Neural progenitor cell (in vitro differentiated cells): ENCODE measurements at regions not wholly inside any gene's neighbourhood (a gene's known extent, or its start where the extent isn't known, plus 50 kb on each side); places are given as distances from the start of the nearest gene placed in this dataset.
A peak's percentile ranks its signal among the peaks of the same experiment; 100 is the strongest.

ENCODE experiments used
- DNase-seq: peaks from one replicate; pipeline ENCODE4 v3.0.0-alpha.2; 2016; ENCODE audit warnings: low spot score
- H2AFZ ChIP-seq: fragments of 200-600 bp; sonication (generic); replicated peaks from 2 replicates; pipeline ENCODE4 v1.6.1; 2016; ENCODE audit warnings: antibody characterized with exemption
- H3F3A ChIP-seq: fragments of 200-600 bp; sonication (generic); 2 replicates; pipeline ENCODE4 v1.6.1; 2016; ENCODE audit warnings: antibody characterized with exemption, low read depth
- H3K27ac ChIP-seq: fragments of 200-600 bp; sonication (generic); 2 replicates; pipeline ENCODE4 v1.5.1; 2016; ENCODE audit warnings: mild to moderate bottlenecking
- H3K27me3 ChIP-seq: fragments of 200-600 bp; sonication (generic); 2 replicates; pipeline ENCODE4 v1.6.1; 2016; ENCODE audit warnings: mild to moderate bottlenecking, moderate library complexity
- H3K36me3 ChIP-seq: fragments of 200-600 bp; sonication (generic); 2 replicates; pipeline ENCODE4 v1.5.1; 2016
- H3K4me1 ChIP-seq: fragments of 200-600 bp; sonication (generic); 2 replicates; pipeline ENCODE4 v1.6.1; 2016; ENCODE audit warnings: mixed run types
- H3K4me2 ChIP-seq: fragments of 200-600 bp; sonication (generic); 2 replicates; pipeline ENCODE4 v1.6.1; 2016
- H3K4me3 ChIP-seq: fragments of 200-600 bp; sonication (generic); 2 replicates; pipeline ENCODE4 v1.5.1; 2016
- H3K79me2 ChIP-seq: fragments of 200-600 bp; sonication (generic); 2 replicates; pipeline ENCODE4 v1.6.1; 2016; ENCODE audit warnings: low read depth
- H3K9ac ChIP-seq: fragments of 200-600 bp; sonication (generic); 2 replicates; pipeline ENCODE4 v1.6.1; 2016
- H3K9me3 ChIP-seq: fragments of 200-600 bp; sonication (generic); 2 replicates; pipeline ENCODE4 v1.5.1; 2016; ENCODE audit warnings: low read depth
- H4K20me1 ChIP-seq: fragments of 200-600 bp; sonication (generic); 2 replicates; pipeline ENCODE4 v1.6.1; 2016; ENCODE audit warnings: low read depth
- H3K27ac Mint-ChIP-seq: 3 replicates; pipeline ENCODE4 v1.8.0; 2021; ENCODE audit warnings: mixed read lengths
- H3K27me3 Mint-ChIP-seq: 2 replicates; pipeline ENCODE4 v1.8.0; 2022; ENCODE audit warnings: low read depth, mild to moderate bottlenecking, inconsistent platforms, moderate library complexity, mixed read lengths; ENCODE audit not compliant: insufficient read depth
- H3K36me3 Mint-ChIP-seq: 3 replicates; pipeline ENCODE4 v1.8.0; 2021; ENCODE audit warnings: mixed read lengths
- H3K4me1 Mint-ChIP-seq: 3 replicates; pipeline ENCODE4 v1.8.0; 2021; ENCODE audit warnings: mixed read lengths
- H3K4me3 Mint-ChIP-seq: 3 replicates; pipeline ENCODE4 v1.8.0; 2021; ENCODE audit warnings: mild to moderate bottlenecking, moderate library complexity, mixed read lengths
- H3K9me3 Mint-ChIP-seq: 3 replicates; pipeline ENCODE4 v1.8.0; 2020; ENCODE audit warnings: mixed read lengths
- CTCF ChIP-seq: fragments of 200-600 bp; sonication (generic); IDR thresholded peaks from 2 replicates; pipeline ENCODE4 v1.5.1; 2017; ENCODE audit warnings: antibody characterized with exemption, mild to moderate bottlenecking
- EZH2 ChIP-seq: fragments of 200-600 bp; sonication (generic); IDR thresholded peaks from 2 replicates; pipeline ENCODE4 v1.6.1; 2017; ENCODE audit warnings: antibody characterized with exemption, mild to moderate bottlenecking, moderate library complexity
- EZH2phosphoT487 ChIP-seq: fragments of 200-600 bp; sonication (generic); IDR thresholded peaks from 2 replicates; pipeline ENCODE4 v1.6.1; 2017; ENCODE audit warnings: antibody characterized with exemption

DNA sequence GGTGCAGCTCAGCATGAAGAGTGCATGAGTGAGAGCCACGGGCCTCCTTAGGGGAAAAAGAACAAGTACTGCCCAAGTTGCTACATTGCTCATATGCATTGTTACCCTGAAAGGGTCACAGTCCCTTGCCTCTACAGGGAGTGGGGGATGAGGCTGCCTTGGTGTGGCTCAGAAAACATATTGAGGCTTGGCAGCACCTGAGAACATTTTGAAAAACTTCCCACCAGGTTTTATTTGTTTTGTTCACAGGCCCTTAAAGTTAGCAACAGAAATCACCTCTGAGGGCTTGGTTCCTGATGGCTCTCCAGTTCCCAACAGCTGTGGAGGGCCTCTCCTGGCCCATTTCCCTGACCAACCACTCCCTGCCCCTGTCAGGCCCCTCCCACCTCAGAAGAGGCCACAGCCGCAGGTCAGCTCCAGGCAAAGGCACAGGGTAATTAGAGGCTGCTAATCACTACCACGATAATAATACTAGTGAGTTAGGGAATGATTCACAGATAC lies 90.7 kb upstream of the ADRA1B start:
- no peaks in the 10 kb centered on the region for H3F3A ChIP-seq
- no peak overlapping the region for H3K27ac ChIP-seq
- no peaks in the 10 kb centered on the region for H3K36me3 ChIP-seq
- no peak overlapping the region for H3K4me2 ChIP-seq
- H3K27ac Mint-ChIP-seq = no peak overlapping the region
- no peaks in the 10 kb centered on the region for H4K20me1 ChIP-seq
- no peak overlapping the region for H2AFZ ChIP-seq
- H3K4me3 Mint-ChIP-seq = no peak overlapping the region
- no peaks in the 10 kb centered on the region for H3K27me3 Mint-ChIP-seq
- H3K9me3 ChIP-seq = no peaks in the 10 kb centered on the region
- no peaks in the 10 kb centered on the region for H3K36me3 Mint-ChIP-seq
- no peak overlapping the region for H3K9ac ChIP-seq
- no peak for DNase-seq
- no peaks in the 10 kb centered on the region for H3K4me1 ChIP-seq
- no peaks in the 10 kb centered on the region for H3K9me3 Mint-ChIP-seq
- H3K27me3 ChIP-seq = no peaks in the 10 kb centered on the region
- H3K79me2 ChIP-seq = no peaks in the 10 kb centered on the region
- peaks cover 15% of the 10 kb centered on the region for H3K4me1 Mint-ChIP-seq
- no peak for TF ChIP-seq EZH2phosphoT487
- no peak for TF ChIP-seq EZH2
- TF ChIP-seq CTCF = no peak
- H3K4me3 ChIP-seq = no peak overlapping the region

DNA sequence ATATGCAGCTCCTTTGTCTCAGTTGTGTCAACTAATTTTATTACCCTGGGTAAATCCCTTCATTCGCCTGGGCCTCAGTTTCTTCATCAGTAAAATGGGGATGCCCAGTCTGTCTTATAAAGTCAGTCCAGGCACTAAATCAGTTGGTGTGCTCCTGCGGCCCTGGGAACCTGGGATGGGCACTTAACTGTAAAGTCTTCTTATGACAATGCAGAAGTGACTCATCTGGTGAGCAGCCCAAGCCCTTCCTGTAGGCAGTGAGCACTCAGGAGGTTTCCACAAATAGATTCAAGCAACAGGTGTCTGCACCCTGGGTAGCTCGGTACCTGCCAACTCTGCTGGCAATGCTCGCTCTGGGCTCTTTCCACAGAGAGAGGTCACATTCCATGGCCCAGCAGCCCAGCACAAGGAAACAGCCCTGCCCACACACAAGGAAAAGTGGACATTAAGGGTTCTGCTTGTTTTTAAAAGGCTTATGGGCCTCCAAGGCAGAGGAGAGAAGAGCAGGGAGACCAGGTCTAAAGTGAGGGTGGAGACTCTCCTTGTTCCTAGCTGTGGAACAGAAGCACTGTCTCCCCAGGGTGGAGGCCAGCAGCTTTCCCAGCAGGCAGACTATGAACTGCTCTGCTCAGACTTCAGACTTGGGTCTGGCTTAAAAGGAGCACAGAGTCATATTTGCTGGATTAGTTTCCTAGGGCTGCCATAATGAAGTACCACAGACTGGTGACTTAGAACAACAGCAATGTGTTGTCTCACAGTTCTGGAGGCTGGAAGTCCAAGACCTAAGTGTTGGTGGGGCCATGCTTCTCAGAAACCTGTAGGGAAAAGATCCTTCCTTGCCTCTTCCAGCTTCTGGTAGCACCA lies 89.7 kb upstream of the ADRA1B start:
- no peak overlapping the region for H3K4me2 ChIP-seq

GRCh38 chr5:159827861-159828260 lies 88.4 kb upstream of the ADRA1B start:
- Mint-ChIP-seq H3K36me3 (no peaks in the 10 kb centered on the region), H3K27ac (no peak overlapping the region)

More for the DNA sequence above, 89.7 kb upstream of the ADRA1B start:
- Histone ChIP-seq H3K4me1 (no peaks in the 10 kb centered on the region), H3K27ac (no peak overlapping the region), H4K20me1 (no peaks in the 10 kb centered on the region), H2AFZ (no peak overlapping the region), H3K27me3 (no peaks in the 10 kb centered on the region), H3K9ac (no peak overlapping the region), H3K9me3 (no peaks in the 10 kb centered on the region), H3K36me3 (no peaks in the 10 kb centered on the region), H3K79me2 (no peaks in the 10 kb centered on the region), H3K4me3 (no peak overlapping the region), H3F3A (no peaks in the 10 kb centered on the region)
- Mint-ChIP-seq H3K4me1 (peaks cover 15% of the 10 kb centered on the region), H3K36me3 (no peaks in the 10 kb centered on the region), H3K27ac (peak overlapping the region; percentile 15), H3K9me3 (no peaks in the 10 kb centered on the region), H3K27me3 (no peaks in the 10 kb centered on the region), H3K4me3 (no peak overlapping the region)
- no peak for TF ChIP-seq CTCF
- no peak for TF ChIP-seq EZH2
- no peak for TF ChIP-seq EZH2phosphoT487
- no peak for DNase-seq

More at GRCh38 chr5:159827861-159828260, 88.4 kb upstream of the ADRA1B start:
- Histone ChIP-seq H3K27me3 (no peaks in the 10 kb centered on the region), H4K20me1 (no peaks in the 10 kb centered on the region), H3K4me2 (no peak overlapping the region), H3K36me3 (no peaks in the 10 kb centered on the region), H2AFZ (peak overlapping the region; percentile 34), H3K27ac (no peak overlapping the region), H3K4me1 (no peaks in the 10 kb centered on the region), H3K79me2 (no peaks in the 10 kb centered on the region), H3K9me3 (no peaks in the 10 kb centered on the region), H3F3A (no peaks in the 10 kb centered on the region), H3K4me3 (no peak overlapping the region), H3K9ac (no peak overlapping the region)
- Mint-ChIP-seq H3K4me1 (peaks cover 15% of the 10 kb centered on the region), H3K4me3 (no peak overlapping the region), H3K9me3 (no peaks in the 10 kb centered on the region), H3K27me3 (no peaks in the 10 kb centered on the region)
- TF ChIP-seq CTCF (no peak), EZH2 (no peak)
- no peak for DNase-seq
